GM12891 (cell line): ENCODE measurements at regions not wholly inside any gene's neighbourhood (a gene's known extent, or its start where the extent isn't known, plus 50 kb on each side); places are given as distances from the start of the nearest gene placed in this dataset.

ENCODE experiments used
- POLR2A ChIP-seq: IDR thresholded peaks from 2 replicates; pipeline ENCODE4 v1.6.1; 2011; ENCODE audit warnings: low read depth, low read length, control low read depth
- POLR2AphosphoS5 ChIP-seq: IDR thresholded peaks from 2 replicates; pipeline ENCODE4 v1.6.1; 2011; ENCODE audit warnings: low read depth, low read length, control low read depth
- TAF1 ChIP-seq: IDR thresholded peaks from 2 replicates; pipeline ENCODE4 v1.6.1; 2011; ENCODE audit warnings: low read depth, low read length, control low read depth

- no peak for TF ChIP-seq POLR2A
- TF ChIP-seq POLR2AphosphoS5: no peak
- TF ChIP-seq TAF1: no peak
Observed at GRCh38 chr5:175235251-175235960, 208.6 kb downstream of the DRD1 start.
